H1 (cell line): ENCODE measurements at regions not wholly inside any gene's neighbourhood (a gene's known extent, or its start where the extent isn't known, plus 50 kb on each side); places are given as distances from the start of the nearest gene placed in this dataset.

Experiments used
- CTCF ChIA-PET: fragments of 300-600 bp; sonication (Branson Sonifier 250); formaldehyde crosslinking; loops from one replicate; lab custom pipeline; 2021; ENCODE audit not compliant: partially characterized antibody; lab: Charles Lee
- POLR2A ChIA-PET: fragments of 300-600 bp; sonication (Branson Sonifier 250); formaldehyde crosslinking; loops from one replicate; lab custom pipeline; 2021; ENCODE audit warnings: inconsistent platforms; ENCODE audit not compliant: partially characterized antibody; lab: Charles Lee
- DNase-seq, 2 experiments: peaks; one replicate each; pipeline versions ENCODE4 v3.0.0 to v3.0.0-alpha.2; 2010 to 2022; ENCODE audit warnings: low spot score in 2 of 2, low read depth in 1 of 2, mixed read lengths in 1 of 2
- FAIRE-seq: peaks from 2 replicates; lab custom pipeline; 2011; peaks lifted over from hg19 to GRCh38; lab: Jason Lieb, UNC
- H2AFZ ChIP-seq: 2 replicates; pipeline ENCODE4 v1.8.1; 2012; ENCODE audit warnings: low read length, inconsistent platforms
- H2AK5ac ChIP-seq: 2 replicates; pipeline ENCODE4 v1.6.1; 2013; ENCODE audit warnings: low read depth, low read length
- H2BK120ac ChIP-seq: replicated peaks from 2 replicates; pipeline ENCODE3; 2013; ENCODE audit warnings: low read depth, low read length, inconsistent platforms
- H2BK12ac ChIP-seq: 2 replicates; pipeline ENCODE4 v1.6.1; 2013; ENCODE audit warnings: low read depth, low read length
- H2BK15ac ChIP-seq: 2 replicates; pipeline ENCODE4 v1.6.1; 2013; ENCODE audit warnings: low read length
- H2BK20ac ChIP-seq: 2 replicates; pipeline ENCODE4 v1.6.1; 2013; ENCODE audit warnings: low read length
- H2BK5ac ChIP-seq: 2 replicates; pipeline ENCODE4 v1.6.1; 2013; ENCODE audit warnings: low read depth, low read length
- H3K14ac ChIP-seq: 2 replicates; pipeline ENCODE4 v1.6.1; 2013; ENCODE audit warnings: inconsistent platforms; ENCODE audit not compliant: insufficient read length
- H3K18ac ChIP-seq: 2 replicates; pipeline ENCODE4 v1.6.1; 2013; ENCODE audit warnings: low read length; ENCODE audit errors: extremely low read depth
- H3K23ac ChIP-seq: 2 replicates; pipeline ENCODE4 v1.6.1; 2013; ENCODE audit warnings: inconsistent platforms; ENCODE audit not compliant: insufficient read length
- H3K23me2 ChIP-seq: 2 replicates; pipeline ENCODE4 v1.6.1; 2013; ENCODE audit warnings: low read depth, low read length
- H3K27ac ChIP-seq: 2 replicates; pipeline ENCODE4 v1.6.1; 2011; ENCODE audit warnings: low read depth, low read length, inconsistent platforms
- H3K27me3 ChIP-seq, 4 experiments: replicated peaks in 1 of 4; 1 replicate in 1 of 4; 2 replicates in 3 of 4; pipeline versions ENCODE4 v1.6.1 to v1.8.1; 2011 to 2013; ENCODE audit warnings: low read length in 3 of 4, mild to moderate bottlenecking in 3 of 4, inconsistent platforms in 2 of 4, mixed read lengths in 2 of 4, moderate library complexity in 1 of 4; ENCODE audit not compliant: control insufficient read depth in 3 of 4, insufficient read depth in 3 of 4; ENCODE audit errors: extremely low read depth in 1 of 4
- H3K36me3 ChIP-seq, 4 experiments: 2 replicates each; pipeline versions ENCODE4 v1.6.1 to v1.8.1; 2011 to 2013; ENCODE audit warnings: mild to moderate bottlenecking in 4 of 4, low read length in 3 of 4, moderate library complexity in 2 of 4, control low read depth in 1 of 4, inconsistent platforms in 1 of 4; ENCODE audit not compliant: insufficient read depth in 4 of 4, control insufficient read depth in 2 of 4
- H3K4ac ChIP-seq: replicated peaks from 2 replicates; pipeline ENCODE3; 2013; ENCODE audit warnings: low read length, low read depth, mixed read lengths, inconsistent platforms; ENCODE audit not compliant: insufficient read length
- H3K4me1 ChIP-seq, 4 experiments: replicated peaks in 1 of 4; 1 replicate in 1 of 4; 2 replicates in 3 of 4; pipeline versions ENCODE4 v1.6.1 to v1.8.1; 2011 to 2013; ENCODE audit warnings: low read length in 3 of 4, inconsistent platforms in 2 of 4, mixed read lengths in 1 of 4; ENCODE audit not compliant: insufficient read depth in 4 of 4, control insufficient read depth in 3 of 4
- H3K4me2 ChIP-seq, 2 experiments: 2 replicates each; pipeline versions ENCODE4 v1.6.1 to v1.8.1; 2011 to 2013; ENCODE audit warnings: low read depth in 2 of 2, low read length in 2 of 2, control low read depth in 1 of 2, inconsistent platforms in 1 of 2, mild to moderate bottlenecking in 1 of 2; ENCODE audit not compliant: insufficient read depth in 1 of 2
- H3K4me3 ChIP-seq, 4 experiments: fragments of 200-600, 300-600 bp in 1 of 4; sonication (generic), shearing (Covaris generic), sonication (Bioruptor Twin) in 1 of 4; 2 replicates each; pipeline versions ENCODE4 v1.5.1 to v1.8.1; 2011 to 2016; ENCODE audit warnings: low read length in 4 of 4, low read depth in 3 of 4, control low read depth in 2 of 4, inconsistent platforms in 2 of 4, mild to moderate bottlenecking in 2 of 4, mixed read lengths in 1 of 4, moderate library complexity in 1 of 4; ENCODE audit not compliant: insufficient read depth in 2 of 4; ENCODE audit errors: extremely low read depth in 1 of 4
- H3K56ac ChIP-seq: replicated peaks from 2 replicates; pipeline ENCODE3; 2013; ENCODE audit warnings: low read depth, mild to moderate bottlenecking, mixed read lengths, low read length, inconsistent platforms; ENCODE audit not compliant: insufficient read length
- H3K79me1 ChIP-seq: 2 replicates; pipeline ENCODE4 v1.6.1; 2013; ENCODE audit warnings: low read depth, low read length, control low read depth
- H3K79me2 ChIP-seq, 2 experiments: 2 replicates each; pipeline versions ENCODE4 v1.6.1 to v1.8.1; 2012 to 2013; ENCODE audit warnings: low read length in 2 of 2, mild to moderate bottlenecking in 2 of 2, inconsistent platforms in 1 of 2; ENCODE audit not compliant: insufficient read depth in 2 of 2, control insufficient read depth in 1 of 2
- H3K9ac ChIP-seq, 4 experiments: replicated peaks in 1 of 4; 1 replicate in 1 of 4; 2 replicates in 3 of 4; pipeline versions ENCODE4 v1.6.1 to v1.8.1; 2011 to 2013; ENCODE audit warnings: low read depth in 3 of 4, low read length in 3 of 4, control low read depth in 2 of 4, mild to moderate bottlenecking in 2 of 4, moderate library complexity in 2 of 4, inconsistent platforms in 1 of 4; ENCODE audit errors: extremely low read depth in 1 of 4
- H3K9me3 ChIP-seq, 2 experiments: 2 replicates each; pipeline versions ENCODE4 v1.6.1 to v1.8.1; 2012 to 2013; ENCODE audit warnings: mild to moderate bottlenecking in 2 of 2, moderate library complexity in 2 of 2, control low read depth in 1 of 2, inconsistent platforms in 1 of 2, low read depth in 1 of 2, low read length in 1 of 2, mixed read lengths in 1 of 2; ENCODE audit not compliant: insufficient read depth in 2 of 2
- H4K20me1 ChIP-seq, 2 experiments: replicated peaks in 1 of 2; 2 replicates each; pipeline versions ENCODE3 to v1.8.1; 2011 to 2013; ENCODE audit warnings: inconsistent platforms in 2 of 2, low read length in 2 of 2, mild to moderate bottlenecking in 1 of 2; ENCODE audit not compliant: insufficient read depth in 2 of 2, control insufficient read depth in 1 of 2
- H4K5ac ChIP-seq: 2 replicates; pipeline ENCODE4 v1.6.1; 2013; ENCODE audit warnings: low read length, low read depth, mixed read lengths, inconsistent platforms; ENCODE audit not compliant: insufficient read length
- H4K8ac ChIP-seq: 2 replicates; pipeline ENCODE4 v1.8.0; 2013; ENCODE audit warnings: mild to moderate bottlenecking, moderate library complexity, low read length, inconsistent platforms; ENCODE audit not compliant: insufficient read depth; ENCODE audit errors: extremely low read depth
- H4K91ac ChIP-seq: replicated peaks from 2 replicates; pipeline ENCODE3; 2013; ENCODE audit warnings: low read length, mixed read lengths, inconsistent platforms; ENCODE audit not compliant: insufficient read length
- BACH1 ChIP-seq: IDR thresholded peaks from 2 replicates; pipeline ENCODE4 v1.6.1; 2012; ENCODE audit warnings: low read length, improper control_type of control experiment
- CBX5 ChIP-seq: fragments of 300-800, 300-1000 bp; sonication (generic); IDR thresholded peaks from 2 replicates; pipeline ENCODE4 v1.7.1; 2016; ENCODE audit warnings: antibody characterized with exemption, low read length, low read depth
- CBX8 ChIP-seq: fragments of 300-800, 300-1000 bp; sonication (generic); IDR thresholded peaks from 2 replicates; pipeline ENCODE4 v1.7.1; 2016; ENCODE audit warnings: low read depth, low read length, borderline replicate concordance
- CREB1 ChIP-seq: IDR thresholded peaks from 2 replicates; pipeline ENCODE4 v1.6.1; 2012; ENCODE audit warnings: inconsistent platforms
- GTF2F1 ChIP-seq: IDR thresholded peaks from 2 replicates; pipeline ENCODE4 v1.6.1; 2012; ENCODE audit warnings: low read depth, low read length, improper control_type of control experiment, borderline replicate concordance
- HDAC6 ChIP-seq: IDR thresholded peaks from one replicate; pipeline ENCODE4 v1.7.1; 2012; ENCODE audit warnings: low read depth, mild to moderate bottlenecking, inconsistent platforms, low read length, moderate library complexity
- JUN ChIP-seq: IDR thresholded peaks from 2 replicates; pipeline ENCODE4 v1.6.1; 2011; ENCODE audit warnings: low read depth, mild to moderate bottlenecking, improper control_type of control experiment, low read length
- JUND ChIP-seq: IDR thresholded peaks from 2 replicates; pipeline ENCODE4 v1.6.1; 2011; ENCODE audit warnings: mild to moderate bottlenecking, improper control_type of control experiment, low read length
- KDM1A ChIP-seq: fragments of 200-600, 300-600 bp; sonication (generic); IDR thresholded peaks from 2 replicates; pipeline ENCODE4 v1.7.1; 2016; ENCODE audit warnings: mild to moderate bottlenecking, low read length, borderline replicate concordance
- RXRA ChIP-seq: IDR thresholded peaks from 2 replicates; pipeline ENCODE4 v1.6.1; 2011; ENCODE audit warnings: low read depth, mild to moderate bottlenecking, low read length, moderate library complexity; ENCODE audit not compliant: insufficient read depth
- SIX5 ChIP-seq: IDR thresholded peaks from 2 replicates; pipeline ENCODE4 v1.6.1; 2011; ENCODE audit warnings: mild to moderate bottlenecking, low read depth, low read length
- TEAD4 ChIP-seq: IDR thresholded peaks from 2 replicates; pipeline ENCODE4 v1.6.1; 2012; ENCODE audit warnings: low read depth, low read length, inconsistent platforms, mixed read lengths
- USF2 ChIP-seq: IDR thresholded peaks from 2 replicates; pipeline ENCODE4 v1.6.1; 2011; ENCODE audit warnings: low read length, improper control_type of control experiment
- YY1 ChIP-seq: IDR thresholded peaks from 2 replicates; pipeline ENCODE4 v1.6.1; 2011; ENCODE audit warnings: low read depth, mild to moderate bottlenecking, low read length
- WGBS, 2 experiments: shearing (Covaris generic) in 1 of 2; methylation state at CpG; one replicate each; pipeline versions ENCODE4 v1.1.6 to v1.1.7; 2013 to 2015; ENCODE audit warnings: low lambda C conversion rate in 2 of 2, mixed read lengths in 2 of 2, inconsistent platforms in 1 of 2, low coverage in 1 of 2, missing lambda C conversion rate in 1 of 2; ENCODE audit not compliant: insufficient replicate concordance in 2 of 2, insufficient coverage in 1 of 2, insufficient read length in 1 of 2; ENCODE audit errors: extremely low coverage in 1 of 2, missing lambda C conversion rate in 1 of 2; 5-methylcytosine and 5-hydroxymethylcytosine counted together

- Histone ChIP-seq H2BK15ac (no peak overlapping the region), H3K27ac (no peak overlapping the region), H2BK5ac (no peak overlapping the region), H3K36me3 (no peaks in the 10 kb centered on the region), H3K4me2 (no peak overlapping the region), H3K18ac (no peak overlapping the region), H2BK12ac (no peak overlapping the region), H3K79me1 (no peaks in the 10 kb centered on the region), H2AK5ac (no peak overlapping the region), H3K4ac (no peak overlapping the region), H2AFZ (no peak overlapping the region), H3K23me2 (peaks cover 6% of the 10 kb centered on the region; the same call in 1 of the 2 replicates), H3K79me2 (no peaks in the 10 kb centered on the region), H3K14ac (no peak overlapping the region), H3K4me3 (no peak overlapping the region), H3K9me3 (peaks cover 0 to 3% of the 10 kb centered on the region in 2 experiments; a peak in 1 of 4 replicates), H4K20me1 (no peaks in the 10 kb centered on the region), H4K91ac (no peak overlapping the region), H3K4me1 (no peaks in the 10 kb centered on the region), H4K5ac (no peak overlapping the region), H3K9ac (no peak overlapping the region), H3K23ac (no peak overlapping the region), H2BK120ac (no peak overlapping the region), H4K8ac (no peak overlapping the region; the same call in 1 of the 2 replicates), H2BK20ac (no peak overlapping the region), H3K27me3 (no peaks in the 10 kb centered on the region), H3K56ac (no peak overlapping the region)
- WGBS, 2 experiments, result 80 to 100% methylated on average over 1 to 13 of the region's 13 CpGs
- no peak for DNase-seq
- ChIA-PET CTCF (interaction anchor here (0.9 to 4.9 kb wide), 4 partner anchors 17 to 263 kb away, joined by 3 to 22 read pairs (median 3); no protein-coding TSS in a partner anchor), POLR2A (no interaction called here)
- no peak for FAIRE-seq
- TF ChIP-seq CBX8, result no peak
- no peak for TF ChIP-seq JUN
- TF ChIP-seq BACH1, result no peak
- no peak for TF ChIP-seq HDAC6
- no peak for TF ChIP-seq USF2
- TF ChIP-seq SIX5, result no peak
- no peak for TF ChIP-seq CREB1
- TF ChIP-seq CBX5, result no peak
- no peak for TF ChIP-seq JUND
- TF ChIP-seq RXRA, result no peak
- no peak for TF ChIP-seq YY1
- TF ChIP-seq KDM1A, result no peak
- no peak for TF ChIP-seq GTF2F1
- TF ChIP-seq TEAD4, result no peak
Observed at GRCh38 chr3:194945508-194945907, 259.8 kb downstream of the FAM43A start.
